Left forelimb (tissue), 1 donor: ENCODE measurements at regions not wholly inside any gene's neighbourhood (a gene's known extent, or its start where the extent isn't known, plus 50 kb on each side); places are given as distances from the start of the nearest gene placed in this dataset.

Source experiments
- DNase-seq: peaks from one replicate; pipeline ENCODE4 v3.0.0-alpha.2; 2018; ENCODE audit warnings: low spot score

GRCh38 chr1:216855810-216856209, 132.6 kb upstream of the ESRRG start:
- no peak for DNase-seq

GRCh38 chr1:216854836-216855484, 131.7 kb upstream of the ESRRG start:
- no peak for DNase-seq

- DNase-seq, result no peak
Measured at GRCh38 chr1:216851073-216851472, 127.8 kb upstream of the ESRRG start.

DNA sequence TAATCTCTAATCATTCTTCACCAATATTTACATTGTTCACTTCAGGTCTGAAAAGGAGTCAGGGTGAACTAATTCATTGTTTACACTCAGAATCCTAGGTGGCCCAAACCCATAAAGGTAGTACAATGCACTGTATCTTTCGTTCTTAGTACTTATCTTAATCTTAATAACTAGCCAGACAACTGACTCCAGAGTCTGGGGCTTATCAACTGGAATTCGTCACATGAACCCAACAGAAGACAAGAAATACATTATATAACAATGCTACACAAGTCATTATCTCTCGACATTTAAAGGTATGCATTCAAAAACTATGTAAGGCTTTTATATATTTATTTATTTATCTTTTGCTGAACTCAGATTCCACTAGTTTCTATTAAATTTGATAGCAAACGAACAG, 125.9 kb upstream of the ESRRG start:
- no peak for DNase-seq

DNA sequence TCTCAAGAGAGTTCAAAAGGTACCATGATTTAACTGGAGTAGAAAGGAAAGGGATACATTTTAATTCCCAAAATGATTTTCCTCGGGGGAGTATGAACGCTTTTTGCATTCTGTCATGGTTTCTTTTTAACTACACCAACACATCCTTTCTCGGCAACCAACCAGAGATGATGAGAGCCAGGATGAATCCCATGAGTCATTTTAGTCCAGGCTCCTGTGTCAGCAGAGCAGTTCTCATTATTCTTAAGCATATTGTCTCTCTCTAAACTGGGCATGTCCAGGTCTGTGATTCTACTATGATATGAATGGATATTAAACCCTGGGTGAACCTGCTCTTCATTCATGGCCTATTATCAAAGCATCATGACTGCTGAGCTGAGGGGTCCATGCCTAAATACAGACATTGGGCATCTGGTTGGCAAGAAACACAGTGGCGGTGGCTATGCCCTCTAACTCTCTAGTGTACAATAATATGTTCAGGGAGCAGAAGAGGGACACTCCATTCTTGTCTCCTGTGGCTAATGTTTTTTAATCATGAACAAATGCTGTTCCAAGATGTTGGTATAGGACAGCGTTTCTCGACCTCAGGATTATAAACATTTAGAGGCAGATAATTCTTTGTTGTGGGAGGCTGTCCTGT, 124.3 kb upstream of the ESRRG start:
- DNase-seq, result no peak

GRCh38 chr1:216846339-216846738, 123.1 kb upstream of the ESRRG start:
- DNase-seq, result no peak

DNA sequence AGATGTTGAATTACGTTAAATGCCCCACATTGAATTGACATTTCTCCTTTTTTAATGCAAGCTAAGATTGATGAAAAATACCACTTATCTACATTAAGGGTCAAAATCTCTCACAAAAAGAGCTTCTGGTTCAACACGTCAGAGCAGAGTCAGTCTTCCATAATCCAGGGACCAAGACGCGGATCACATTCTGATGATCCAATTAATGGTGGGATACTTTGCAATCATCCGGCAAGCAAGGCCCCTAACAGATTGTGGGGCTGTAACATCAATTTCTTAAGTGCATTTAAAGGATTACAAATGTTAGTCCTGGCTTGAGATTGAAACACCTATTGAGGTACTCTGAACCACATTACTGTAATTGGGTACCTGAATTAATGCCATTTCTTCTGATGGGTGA, 120.2 kb upstream of the ESRRG start:
- DNase-seq, result no peak

DNA sequence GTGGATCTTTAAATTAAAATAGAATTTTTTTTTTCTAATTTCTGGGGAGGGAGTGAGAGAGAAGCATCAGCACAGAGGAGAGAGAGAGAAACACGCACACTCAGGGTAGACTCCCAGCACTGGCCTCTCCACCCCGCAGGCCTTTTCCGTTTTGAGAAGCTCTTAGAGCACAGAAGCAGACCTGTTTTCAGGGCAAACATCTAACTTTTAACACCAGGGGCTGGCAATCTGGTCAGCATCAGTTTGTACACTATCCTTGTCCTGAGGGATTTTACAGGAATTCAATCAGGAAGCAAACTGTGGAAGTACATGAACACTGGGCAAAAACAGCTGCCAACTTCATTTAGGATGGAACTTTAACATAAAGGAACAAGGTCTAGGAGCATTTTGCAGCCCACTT, 117.9 kb upstream of the ESRRG start:
- no peak for DNase-seq

- DNase-seq, result no peak
Measured at GRCh38 chr1:216836316-216836715, 113.1 kb upstream of the ESRRG start.

DNA sequence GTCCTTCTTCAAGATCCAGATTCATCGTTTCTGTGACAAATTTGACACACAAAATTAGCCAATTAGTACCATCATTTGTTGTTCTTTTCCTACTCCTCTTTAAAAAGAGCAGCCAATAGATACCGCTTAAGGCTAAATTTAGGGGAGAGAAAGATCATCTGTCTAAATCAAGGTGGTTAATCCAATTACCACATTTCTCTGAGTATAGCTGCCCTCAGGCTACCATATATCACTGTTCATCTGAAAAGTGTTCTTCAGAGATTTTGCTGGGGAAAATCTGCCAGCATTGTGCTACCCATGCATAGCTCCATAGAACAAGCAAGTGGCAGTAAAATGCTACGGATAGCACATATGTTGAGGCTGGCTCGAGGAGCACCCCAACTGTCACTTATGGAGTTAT, 110.3 kb upstream of the ESRRG start:
- DNase-seq, result no peak

- DNase-seq, result no peak
Measured at GRCh38 chr1:216832192-216832591, 109.0 kb upstream of the ESRRG start.

DNA sequence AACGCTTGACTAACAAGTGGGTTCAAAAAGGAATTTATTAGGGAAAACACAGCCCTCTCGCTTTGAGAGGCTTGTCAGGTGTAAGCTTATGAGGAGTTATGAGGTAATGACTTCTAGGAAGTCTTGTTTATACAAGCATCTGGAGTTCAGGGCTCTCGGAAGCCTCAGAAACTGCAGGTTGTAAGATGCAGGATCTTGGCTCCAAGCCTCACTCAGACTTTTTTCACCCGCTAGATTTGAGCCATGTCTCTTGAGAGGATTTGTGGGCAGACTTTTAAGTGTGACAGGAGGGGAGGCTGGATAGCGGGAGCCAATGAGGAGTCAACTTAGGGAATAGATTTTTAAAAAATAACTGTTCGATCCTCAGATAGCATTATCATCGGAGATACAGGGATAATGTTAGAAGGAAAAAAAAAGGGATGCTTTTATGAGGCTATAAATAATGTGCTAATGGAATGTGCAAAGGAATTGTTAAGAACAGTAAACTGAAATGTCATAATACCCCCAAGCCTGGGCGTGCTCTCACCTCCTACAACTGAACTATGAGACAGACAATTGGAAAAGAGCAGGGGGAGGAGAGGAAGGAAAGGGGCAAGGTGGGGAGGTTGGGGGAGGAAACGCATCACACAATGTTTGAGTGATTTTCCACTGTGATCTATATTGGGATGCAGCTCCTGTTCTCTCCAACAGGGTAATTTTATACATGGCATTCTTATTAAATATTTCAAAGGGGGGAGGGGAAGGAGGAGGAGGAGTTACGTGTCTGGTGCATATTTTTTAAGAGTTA, 107.4 kb upstream of the ESRRG start:
- no peak for DNase-seq

DNA sequence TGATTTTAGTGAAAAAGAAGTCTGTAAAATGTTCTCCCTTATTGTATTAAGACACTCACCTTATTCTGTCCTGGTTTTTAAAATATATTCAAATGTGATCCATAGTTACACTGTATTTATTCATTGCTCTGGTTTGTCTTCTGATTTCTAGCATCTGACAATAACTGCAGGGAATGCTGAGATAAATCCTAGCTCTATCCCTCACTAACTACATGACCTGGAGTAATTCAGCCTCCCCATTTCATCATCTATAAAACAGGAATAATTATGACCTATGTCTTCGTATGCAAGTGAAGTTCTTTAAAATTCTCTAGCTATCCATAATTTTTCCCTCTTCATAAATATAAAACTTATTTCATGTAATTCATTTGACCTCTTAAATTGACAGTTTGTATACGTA, 104.0 kb upstream of the ESRRG start:
- no peak for DNase-seq

DNA sequence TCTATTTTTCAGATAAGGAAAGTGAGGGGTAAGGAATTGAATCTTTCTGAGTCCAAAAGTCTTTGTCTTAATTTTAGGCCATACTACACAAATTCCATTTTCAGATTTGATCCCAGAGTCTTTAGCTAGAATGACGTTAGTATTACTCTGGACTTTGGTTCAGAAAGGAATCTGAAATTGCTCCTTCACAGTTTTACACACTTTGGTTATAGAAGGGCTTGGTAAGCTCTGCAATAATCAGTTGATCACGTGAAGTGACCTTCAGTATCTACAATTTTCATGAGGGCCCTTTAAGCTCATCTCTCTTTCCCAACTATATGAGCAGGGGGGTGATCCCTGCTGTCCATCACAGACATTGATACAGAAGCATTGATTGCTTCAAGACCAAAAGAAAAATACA, 103.4 kb upstream of the ESRRG start:
- DNase-seq, result no peak

DNA sequence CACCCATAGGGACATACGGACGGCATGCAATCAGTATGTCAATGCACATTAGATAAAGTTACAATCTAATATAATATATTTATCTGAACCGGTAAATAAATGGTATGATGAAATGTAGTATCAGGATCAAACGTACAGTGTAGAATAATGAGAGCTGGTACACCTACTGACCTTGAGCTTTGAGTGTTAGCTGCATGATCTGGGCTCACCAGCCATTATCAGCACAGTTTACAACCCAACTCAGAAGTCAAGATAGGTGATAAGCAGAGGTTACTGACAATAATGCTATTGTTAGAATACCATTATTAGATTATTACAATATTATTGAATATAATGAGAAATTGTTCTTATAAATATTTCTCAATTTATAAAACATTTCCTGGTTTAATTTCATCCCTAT, 103.0 kb upstream of the ESRRG start:
- no peak for DNase-seq

DNA sequence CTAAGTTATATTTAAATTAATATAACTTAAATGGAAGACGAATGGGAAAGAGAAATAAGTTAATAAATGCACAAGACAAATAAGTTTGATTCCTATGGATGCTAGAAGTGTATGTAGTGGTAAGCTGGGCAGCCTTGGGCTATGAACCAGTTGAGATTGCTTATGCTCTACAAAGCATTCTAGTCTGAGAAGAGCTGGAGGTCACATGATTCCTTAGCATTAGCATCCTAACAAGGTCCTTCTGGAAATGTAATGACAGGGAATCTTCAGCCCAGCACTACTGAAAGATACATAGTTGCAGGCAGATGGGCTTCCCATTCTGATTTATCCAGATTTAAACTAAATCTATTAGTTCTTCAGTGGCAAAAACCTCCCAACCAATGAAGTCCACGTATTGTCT, 102.3 kb upstream of the ESRRG start:
- DNase-seq, result no peak

DNA sequence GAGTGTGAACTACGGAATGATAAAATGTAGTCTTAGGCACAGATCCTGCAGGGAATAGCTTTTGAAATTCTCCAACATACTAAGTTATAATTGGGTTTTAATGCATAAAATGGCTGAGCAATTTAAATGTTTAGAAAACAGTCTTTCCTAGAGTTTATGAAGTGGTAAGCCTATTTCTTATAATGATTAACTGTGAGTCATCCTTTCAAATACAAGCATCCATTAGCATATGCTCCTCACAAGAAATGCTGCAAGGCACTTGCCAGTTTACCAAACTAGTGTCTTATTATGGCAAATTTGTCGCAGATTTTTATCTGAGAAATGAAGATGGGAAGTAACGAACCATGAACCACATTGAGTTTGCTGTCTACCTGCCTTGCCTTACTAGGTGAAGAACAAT, 101.3 kb upstream of the ESRRG start:
- DNase-seq, result no peak

- DNase-seq, result no peak
Measured at GRCh38 chr1:216823731-216824130, 100.5 kb upstream of the ESRRG start.

- DNase-seq, result no peak
Measured at GRCh38 chr1:216822480-216822879, 99.3 kb upstream of the ESRRG start.

- no peak for DNase-seq
Measured at GRCh38 chr1:216820345-216820744, 97.1 kb upstream of the ESRRG start.

DNA sequence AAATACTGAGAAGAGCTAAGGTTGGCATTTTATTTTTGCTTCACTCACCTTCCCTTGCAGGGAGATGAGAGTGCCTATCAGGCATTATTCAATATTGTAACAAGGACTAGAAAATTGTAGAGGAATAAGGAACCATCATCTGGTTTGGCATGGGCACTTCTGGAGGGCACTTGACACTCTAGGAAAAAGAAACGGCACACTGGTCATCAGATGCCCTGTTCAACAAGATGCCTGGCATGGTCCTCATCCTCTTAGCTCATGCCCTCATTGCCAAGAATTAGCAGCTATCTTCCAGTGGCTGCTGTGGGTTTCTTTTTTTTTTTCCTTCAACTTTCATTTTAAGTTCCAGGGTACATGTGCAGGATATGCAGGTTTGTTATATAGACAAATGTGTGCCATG, 95.1 kb upstream of the ESRRG start:
- DNase-seq, result no peak

DNA sequence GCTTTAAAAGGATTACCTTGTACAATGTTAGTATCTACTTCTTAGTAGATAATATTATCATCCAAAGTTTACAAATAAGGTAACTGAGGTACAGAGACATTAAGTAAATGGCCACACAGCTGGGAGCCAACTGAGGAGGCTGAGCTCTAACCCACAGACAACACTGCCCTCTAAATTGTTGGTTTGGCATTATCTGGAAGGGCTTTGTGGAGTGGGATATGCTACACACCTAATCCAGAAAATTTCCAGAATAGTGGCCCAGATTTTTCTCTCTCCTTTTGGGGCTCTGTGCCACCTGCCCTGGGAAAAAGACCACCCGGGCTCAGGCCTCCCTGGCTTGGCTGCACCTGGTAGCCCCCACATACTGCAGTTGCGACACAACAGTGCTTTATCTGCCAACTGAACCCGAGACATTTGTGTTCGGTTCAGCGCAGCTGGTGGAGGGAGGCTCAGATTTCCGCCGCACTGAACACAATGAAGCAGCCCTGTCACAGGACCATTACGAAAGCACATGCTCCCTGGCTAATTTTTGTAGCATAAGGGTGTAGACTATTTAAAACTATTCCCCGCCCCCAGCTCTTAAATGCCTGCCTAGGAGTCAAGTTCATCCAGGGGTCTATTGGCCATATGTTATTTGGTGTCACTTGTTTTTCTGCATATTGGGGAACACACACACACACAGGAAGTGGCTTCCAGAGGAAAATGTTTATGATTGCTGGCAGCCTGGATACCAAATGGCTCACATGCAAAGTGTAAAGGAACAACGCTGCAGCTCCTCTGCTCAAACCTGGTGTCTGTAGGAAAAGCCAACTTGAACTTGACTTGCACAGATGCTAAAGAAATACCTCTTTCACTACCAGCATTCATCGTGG, 92.3 kb upstream of the ESRRG start:
- peak; percentile 85 for DNase-seq
